GM12873 (cell line): ENCODE measurements at regions not wholly inside any gene's neighbourhood (a gene's known extent, or its start where the extent isn't known, plus 50 kb on each side); places are given as distances from the start of the nearest gene placed in this dataset.

ENCODE experiments used
- CTCF ChIP-seq: IDR thresholded peaks from 2 replicates; pipeline ENCODE4 v1.5.1; 2012; ENCODE audit warnings: low read depth, mild to moderate bottlenecking, moderate library complexity, low read length, control low read depth; ENCODE audit not compliant: insufficient read depth; ENCODE audit errors: missing control alignments

- no peak for TF ChIP-seq CTCF
These were observed 65.8 kb upstream of the TOP3B start for GRCh38 chr22:22048318-22048942.

GRCh38 chr22:22047776-22048175, 65.2 kb upstream of the TOP3B start:
- TF ChIP-seq CTCF = no peak

GRCh38 chr22:22047266-22047665, 64.7 kb upstream of the TOP3B start:
- TF ChIP-seq CTCF = no peak

- TF ChIP-seq CTCF = no peak
These were observed 63.8 kb upstream of the TOP3B start for GRCh38 chr22:22046370-22046769.

GRCh38 chr22:22045571-22046335, 63.2 kb upstream of the TOP3B start:
- no peak for TF ChIP-seq CTCF

- no peak for TF ChIP-seq CTCF
These were observed 61.6 kb upstream of the TOP3B start for GRCh38 chr22:22044153-22044552.

- peak; percentile 18 for TF ChIP-seq CTCF
These were observed 60.9 kb upstream of the TOP3B start for GRCh38 chr22:22043296-22044078.
